ENCODE measurements at regions not wholly inside any gene's neighbourhood (a gene's known extent, or its start where the extent isn't known, plus 50 kb on each side); places are given as distances from the start of the nearest gene placed in this dataset.

DNA sequence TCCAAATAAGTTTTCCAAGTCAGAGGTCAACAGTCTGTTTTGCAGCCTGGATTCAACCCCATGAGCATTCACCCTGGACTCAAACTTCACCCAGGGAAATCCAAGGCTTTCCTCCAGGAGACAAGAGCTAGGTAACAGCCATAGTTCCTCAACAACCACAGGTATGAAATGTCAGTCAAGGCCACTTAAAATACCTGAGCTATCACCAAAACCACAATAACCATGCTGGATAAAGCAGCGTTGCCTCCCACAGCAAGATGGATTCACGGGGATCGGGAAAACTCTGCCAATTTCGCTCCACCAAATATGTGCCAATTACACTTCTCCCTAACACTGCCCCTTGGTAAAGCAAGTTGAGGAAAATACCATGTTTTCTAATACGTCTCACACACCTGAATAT, 444.1 kb upstream of the KLF6 start:
- TF ChIP-seq CTCF (optimal IDR thresholded peaks at IDR 0.05 in 1 of 3, IDR thresholded peaks at IDR 0.05 in 1 of 3, conservative IDR thresholded peaks at IDR 0.05 in 1 of 3; ENCODE audit: extremely low read depth in 1 of 3, insufficient read depth in 2 of 3, low read length in 3 of 3): no peak
- TF ChIP-seq EZH2 (IDR thresholded peaks at IDR 0.05; ENCODE audit: low read length): no peak

Measured in keratinocyte (primary cell).